NCI-H2196 (cell line): ENCODE measurements at regions not wholly inside any gene's neighbourhood (a gene's known extent, or its start where the extent isn't known, plus 50 kb on each side); places are given as distances from the start of the nearest gene placed in this dataset.
"Not testable (repeated sequence)": the region's sequence is repeated elsewhere in the genome, so short reads cannot be mapped to it uniquely, and the experiment has no call there.

Experiments
- DNase-seq: peaks from one replicate; lab custom pipeline; 2025; ENCODE audit not compliant: unreplicated experiment; lab: John Stamatoyannopoulos, UW

- DNase-seq, result no peak
Observed at GRCh38 chr19:28153123-28153522, 1059.8 kb downstream of the UQCRFS1 start.

- no peak for DNase-seq
Observed at GRCh38 chr19:28152195-28152594, 1060.8 kb downstream of the UQCRFS1 start.

GRCh38 chr19:28150129-28150528, 1062.8 kb downstream of the UQCRFS1 start:
- DNase-seq, result no peak

- DNase-seq, result no peak
Observed at GRCh38 chr19:28148554-28148953, 1064.4 kb downstream of the UQCRFS1 start.

GRCh38 chr19:28142258-28142657, 1070.7 kb downstream of the UQCRFS1 start:
- DNase-seq, result no peak

GRCh38 chr19:28140201-28140600, 1072.8 kb downstream of the UQCRFS1 start:
- DNase-seq, result no peak

- DNase-seq, result no peak
Observed at GRCh38 chr19:28137772-28138171, 1075.2 kb downstream of the UQCRFS1 start.

- no peak for DNase-seq
Observed at GRCh38 chr19:28136796-28137195, 1076.2 kb downstream of the UQCRFS1 start.

GRCh38 chr19:28135825-28136224, 1077.1 kb downstream of the UQCRFS1 start:
- DNase-seq, result no peak

- DNase-seq, result no peak
Observed at GRCh38 chr19:28134311-28134710, 1078.6 kb downstream of the UQCRFS1 start.

GRCh38 chr19:28130881-28131280, 1082.1 kb downstream of the UQCRFS1 start:
- DNase-seq, result not testable (repeated sequence)

- no peak for DNase-seq
Observed at GRCh38 chr19:28130066-28130511, 1082.9 kb downstream of the UQCRFS1 start.

- DNase-seq, result no peak
Observed at GRCh38 chr19:28128341-28128740, 1084.6 kb downstream of the UQCRFS1 start.

GRCh38 chr19:28126135-28126898, 1086.6 kb downstream of the UQCRFS1 start:
- no peak for DNase-seq

- DNase-seq, result no peak
Observed at GRCh38 chr19:28122734-28123133, 1090.2 kb downstream of the UQCRFS1 start.

GRCh38 chr19:28118235-28118634, 1094.7 kb downstream of the UQCRFS1 start:
- DNase-seq, result no peak

- DNase-seq, result no peak
Observed at GRCh38 chr19:28117143-28117542, 1095.8 kb downstream of the UQCRFS1 start.

- DNase-seq, result not testable (repeated sequence)
Observed at GRCh38 chr19:28116379-28116778, 1096.6 kb downstream of the UQCRFS1 start.

- DNase-seq, result no peak
Observed at GRCh38 chr19:28103921-28104320, 1109.0 kb downstream of the UQCRFS1 start.

- not testable (repeated sequence) for DNase-seq
Observed at GRCh38 chr19:28084659-28085157, 1128.2 kb downstream of the UQCRFS1 start.

- no peak for DNase-seq
Observed at GRCh38 chr19:28076628-28077027, 1136.3 kb downstream of the UQCRFS1 start.

GRCh38 chr19:28075229-28075628, 1137.7 kb downstream of the UQCRFS1 start:
- no peak for DNase-seq

GRCh38 chr19:28074773-28075172, 1138.2 kb downstream of the UQCRFS1 start:
- no peak for DNase-seq
